H1 (cell line): ENCODE measurements at regions not wholly inside any gene's neighbourhood (a gene's known extent, or its start where the extent isn't known, plus 50 kb on each side); places are given as distances from the start of the nearest gene placed in this dataset.

ENCODE experiments used
- CTCF ChIA-PET: fragments of 300-600 bp; sonication (Branson Sonifier 250); formaldehyde crosslinking; loops from one replicate; lab custom pipeline; 2021; ENCODE audit not compliant: partially characterized antibody; lab: Charles Lee
- POLR2A ChIA-PET: fragments of 300-600 bp; sonication (Branson Sonifier 250); formaldehyde crosslinking; loops from one replicate; lab custom pipeline; 2021; ENCODE audit warnings: inconsistent platforms; ENCODE audit not compliant: partially characterized antibody; lab: Charles Lee
- DNase-seq, 2 experiments: peaks; one replicate each; pipeline versions ENCODE4 v3.0.0 to v3.0.0-alpha.2; 2010 to 2022; ENCODE audit warnings: low spot score in 2 of 2, low read depth in 1 of 2, mixed read lengths in 1 of 2
- FAIRE-seq: peaks from 2 replicates; lab custom pipeline; 2011; peaks lifted over from hg19 to GRCh38; lab: Jason Lieb, UNC
- H2AFZ ChIP-seq: 2 replicates; pipeline ENCODE4 v1.8.1; 2012; ENCODE audit warnings: low read length, inconsistent platforms
- H2AK5ac ChIP-seq: 2 replicates; pipeline ENCODE4 v1.6.1; 2013; ENCODE audit warnings: low read depth, low read length
- H2BK120ac ChIP-seq: replicated peaks from 2 replicates; pipeline ENCODE3; 2013; ENCODE audit warnings: low read depth, low read length, inconsistent platforms
- H2BK12ac ChIP-seq: 2 replicates; pipeline ENCODE4 v1.6.1; 2013; ENCODE audit warnings: low read depth, low read length
- H2BK15ac ChIP-seq: 2 replicates; pipeline ENCODE4 v1.6.1; 2013; ENCODE audit warnings: low read length
- H2BK20ac ChIP-seq: 2 replicates; pipeline ENCODE4 v1.6.1; 2013; ENCODE audit warnings: low read length
- H2BK5ac ChIP-seq: 2 replicates; pipeline ENCODE4 v1.6.1; 2013; ENCODE audit warnings: low read depth, low read length
- H3K14ac ChIP-seq: 2 replicates; pipeline ENCODE4 v1.6.1; 2013; ENCODE audit warnings: inconsistent platforms; ENCODE audit not compliant: insufficient read length
- H3K18ac ChIP-seq: 2 replicates; pipeline ENCODE4 v1.6.1; 2013; ENCODE audit warnings: low read length; ENCODE audit errors: extremely low read depth
- H3K23ac ChIP-seq: 2 replicates; pipeline ENCODE4 v1.6.1; 2013; ENCODE audit warnings: inconsistent platforms; ENCODE audit not compliant: insufficient read length
- H3K23me2 ChIP-seq: 2 replicates; pipeline ENCODE4 v1.6.1; 2013; ENCODE audit warnings: low read depth, low read length
- H3K27ac ChIP-seq: 2 replicates; pipeline ENCODE4 v1.6.1; 2011; ENCODE audit warnings: low read depth, low read length, inconsistent platforms
- H3K27me3 ChIP-seq, 4 experiments: replicated peaks in 1 of 4; 1 replicate in 1 of 4; 2 replicates in 3 of 4; pipeline versions ENCODE4 v1.6.1 to v1.8.1; 2011 to 2013; ENCODE audit warnings: low read length in 3 of 4, mild to moderate bottlenecking in 3 of 4, inconsistent platforms in 2 of 4, mixed read lengths in 2 of 4, moderate library complexity in 1 of 4; ENCODE audit not compliant: control insufficient read depth in 3 of 4, insufficient read depth in 3 of 4; ENCODE audit errors: extremely low read depth in 1 of 4
- H3K36me3 ChIP-seq, 4 experiments: 2 replicates each; pipeline versions ENCODE4 v1.6.1 to v1.8.1; 2011 to 2013; ENCODE audit warnings: mild to moderate bottlenecking in 4 of 4, low read length in 3 of 4, moderate library complexity in 2 of 4, control low read depth in 1 of 4, inconsistent platforms in 1 of 4; ENCODE audit not compliant: insufficient read depth in 4 of 4, control insufficient read depth in 2 of 4
- H3K4ac ChIP-seq: replicated peaks from 2 replicates; pipeline ENCODE3; 2013; ENCODE audit warnings: low read length, low read depth, mixed read lengths, inconsistent platforms; ENCODE audit not compliant: insufficient read length
- H3K4me1 ChIP-seq, 4 experiments: replicated peaks in 1 of 4; 1 replicate in 1 of 4; 2 replicates in 3 of 4; pipeline versions ENCODE4 v1.6.1 to v1.8.1; 2011 to 2013; ENCODE audit warnings: low read length in 3 of 4, inconsistent platforms in 2 of 4, mixed read lengths in 1 of 4; ENCODE audit not compliant: insufficient read depth in 4 of 4, control insufficient read depth in 3 of 4
- H3K4me2 ChIP-seq, 2 experiments: 2 replicates each; pipeline versions ENCODE4 v1.6.1 to v1.8.1; 2011 to 2013; ENCODE audit warnings: low read depth in 2 of 2, low read length in 2 of 2, control low read depth in 1 of 2, inconsistent platforms in 1 of 2, mild to moderate bottlenecking in 1 of 2; ENCODE audit not compliant: insufficient read depth in 1 of 2
- H3K4me3 ChIP-seq, 4 experiments: fragments of 200-600, 300-600 bp in 1 of 4; sonication (generic), shearing (Covaris generic), sonication (Bioruptor Twin) in 1 of 4; 2 replicates each; pipeline versions ENCODE4 v1.5.1 to v1.8.1; 2011 to 2016; ENCODE audit warnings: low read length in 4 of 4, low read depth in 3 of 4, control low read depth in 2 of 4, inconsistent platforms in 2 of 4, mild to moderate bottlenecking in 2 of 4, mixed read lengths in 1 of 4, moderate library complexity in 1 of 4; ENCODE audit not compliant: insufficient read depth in 2 of 4; ENCODE audit errors: extremely low read depth in 1 of 4
- H3K56ac ChIP-seq: replicated peaks from 2 replicates; pipeline ENCODE3; 2013; ENCODE audit warnings: low read depth, mild to moderate bottlenecking, mixed read lengths, low read length, inconsistent platforms; ENCODE audit not compliant: insufficient read length
- H3K79me1 ChIP-seq: 2 replicates; pipeline ENCODE4 v1.6.1; 2013; ENCODE audit warnings: low read depth, low read length, control low read depth
- H3K79me2 ChIP-seq, 2 experiments: 2 replicates each; pipeline versions ENCODE4 v1.6.1 to v1.8.1; 2012 to 2013; ENCODE audit warnings: low read length in 2 of 2, mild to moderate bottlenecking in 2 of 2, inconsistent platforms in 1 of 2; ENCODE audit not compliant: insufficient read depth in 2 of 2, control insufficient read depth in 1 of 2
- H3K9ac ChIP-seq, 4 experiments: replicated peaks in 1 of 4; 1 replicate in 1 of 4; 2 replicates in 3 of 4; pipeline versions ENCODE4 v1.6.1 to v1.8.1; 2011 to 2013; ENCODE audit warnings: low read depth in 3 of 4, low read length in 3 of 4, control low read depth in 2 of 4, mild to moderate bottlenecking in 2 of 4, moderate library complexity in 2 of 4, inconsistent platforms in 1 of 4; ENCODE audit errors: extremely low read depth in 1 of 4
- H3K9me3 ChIP-seq, 2 experiments: 2 replicates each; pipeline versions ENCODE4 v1.6.1 to v1.8.1; 2012 to 2013; ENCODE audit warnings: mild to moderate bottlenecking in 2 of 2, moderate library complexity in 2 of 2, control low read depth in 1 of 2, inconsistent platforms in 1 of 2, low read depth in 1 of 2, low read length in 1 of 2, mixed read lengths in 1 of 2; ENCODE audit not compliant: insufficient read depth in 2 of 2
- H4K20me1 ChIP-seq, 2 experiments: replicated peaks in 1 of 2; 2 replicates each; pipeline versions ENCODE3 to v1.8.1; 2011 to 2013; ENCODE audit warnings: inconsistent platforms in 2 of 2, low read length in 2 of 2, mild to moderate bottlenecking in 1 of 2; ENCODE audit not compliant: insufficient read depth in 2 of 2, control insufficient read depth in 1 of 2
- H4K5ac ChIP-seq: 2 replicates; pipeline ENCODE4 v1.6.1; 2013; ENCODE audit warnings: low read length, low read depth, mixed read lengths, inconsistent platforms; ENCODE audit not compliant: insufficient read length
- H4K8ac ChIP-seq: 2 replicates; pipeline ENCODE4 v1.8.0; 2013; ENCODE audit warnings: mild to moderate bottlenecking, moderate library complexity, low read length, inconsistent platforms; ENCODE audit not compliant: insufficient read depth; ENCODE audit errors: extremely low read depth
- H4K91ac ChIP-seq: replicated peaks from 2 replicates; pipeline ENCODE3; 2013; ENCODE audit warnings: low read length, mixed read lengths, inconsistent platforms; ENCODE audit not compliant: insufficient read length
- POLR2AphosphoS5 ChIP-seq: IDR thresholded peaks from 2 replicates; pipeline ENCODE4 v1.6.1; 2011; ENCODE audit warnings: low read depth, low read length
- SP4 ChIP-seq: IDR thresholded peaks from 2 replicates; pipeline ENCODE4 v1.6.1; 2012; ENCODE audit warnings: low read length, inconsistent platforms
- WGBS, 2 experiments: shearing (Covaris generic) in 1 of 2; methylation state at CpG; one replicate each; pipeline versions ENCODE4 v1.1.6 to v1.1.7; 2013 to 2015; ENCODE audit warnings: low lambda C conversion rate in 2 of 2, mixed read lengths in 2 of 2, inconsistent platforms in 1 of 2, low coverage in 1 of 2, missing lambda C conversion rate in 1 of 2; ENCODE audit not compliant: insufficient replicate concordance in 2 of 2, insufficient coverage in 1 of 2, insufficient read length in 1 of 2; ENCODE audit errors: extremely low coverage in 1 of 2, missing lambda C conversion rate in 1 of 2; 5-methylcytosine and 5-hydroxymethylcytosine counted together

GRCh38 chr5:17445185-17445584 is 52.8 kb upstream of the TAF11L2 start:
- TF ChIP-seq SP4 (no peak), POLR2AphosphoS5 (no peak)
- no peaks in the 10 kb centered on the region; the same call in 1 of the 2 replicates for H3K23me2 ChIP-seq
- no peak overlapping the region for H3K56ac ChIP-seq
- no peak overlapping the region for H4K8ac ChIP-seq
- no peak overlapping the region for H3K4me3 ChIP-seq
- FAIRE-seq, result no peak
- H2BK20ac ChIP-seq, result no peak overlapping the region
- no peak overlapping the region for H3K18ac ChIP-seq
- H3K4me1 ChIP-seq, result no peaks in the 10 kb centered on the region
- WGBS, 2 experiments, result 93% methylated on average over 2 of the region's 2 CpGs; no CpG with 5 or more reads in 1 of the 2 experiments
- no peak overlapping the region for H3K9ac ChIP-seq
- H4K20me1 ChIP-seq, result no peaks in the 10 kb centered on the region
- no peak overlapping the region for H3K4me2 ChIP-seq
- H2AFZ ChIP-seq, result no peak overlapping the region
- no peak overlapping the region for H4K5ac ChIP-seq
- no peak overlapping the region for H2BK120ac ChIP-seq
- H3K79me2 ChIP-seq, result no peaks in the 10 kb centered on the region
- H3K36me3 ChIP-seq, result no peaks in the 10 kb centered on the region
- no peaks in the 10 kb centered on the region for H3K79me1 ChIP-seq
- no peak overlapping the region for H2BK12ac ChIP-seq
- ChIA-PET CTCF (interaction anchor here (0.8 to 1.2 kb wide), 2 partner anchors 15 to 25 kb away, joined by 3 read pairs; no protein-coding TSS in a partner anchor), POLR2A (no interaction called here)
- no peak overlapping the region for H3K27ac ChIP-seq
- no peak overlapping the region for H3K4ac ChIP-seq
- DNase-seq, result no peak
- no peaks in the 10 kb centered on the region for H3K9me3 ChIP-seq
- no peak overlapping the region for H2BK15ac ChIP-seq
- no peaks in the 10 kb centered on the region for H3K27me3 ChIP-seq
- H2BK5ac ChIP-seq, result no peak overlapping the region
- no peak overlapping the region for H3K14ac ChIP-seq
- no peak overlapping the region for H4K91ac ChIP-seq
- H3K23ac ChIP-seq, result no peak overlapping the region
- no peak overlapping the region for H2AK5ac ChIP-seq
